Fibroblast of pulmonary artery (primary cell): ENCODE measurements at regions not wholly inside any gene's neighbourhood (a gene's known extent, or its start where the extent isn't known, plus 50 kb on each side); places are given as distances from the start of the nearest gene placed in this dataset.
A peak's percentile ranks its signal among the peaks of the same experiment; 100 is the strongest.
"Not testable (repeated sequence)": the region's sequence is repeated elsewhere in the genome, so short reads cannot be mapped to it uniquely, and the experiment has no call there.

Source experiments
- DNase-seq: peaks from one replicate; pipeline ENCODE4 v3.0.0-alpha.2; 2010; ENCODE audit warnings: low read depth
- H3K4me3 ChIP-seq: replicated peaks from 2 replicates; pipeline ENCODE4 v1.5.1; 2011; ENCODE audit warnings: low read depth, mild to moderate bottlenecking, control low read depth, low read length, moderate library complexity
- CTCF ChIP-seq: IDR thresholded peaks from 2 replicates; pipeline ENCODE4 v1.5.1; 2011; ENCODE audit warnings: mild to moderate bottlenecking, control low read depth, low read length, inconsistent platforms; ENCODE audit errors: missing control alignments

GRCh38 chr2:175241691-175242090, 60.2 kb upstream of the ATP5MC3 start:
- no peak for TF ChIP-seq CTCF
- no peak overlapping the region for H3K4me3 ChIP-seq
- DNase-seq, result no peak

GRCh38 chr2:175240033-175240432, 58.5 kb upstream of the ATP5MC3 start:
- not testable (repeated sequence) for DNase-seq, H3K4me3 ChIP-seq

GRCh38 chr2:175236930-175237329, 55.4 kb upstream of the ATP5MC3 start:
- no peak for DNase-seq
- no peak overlapping the region for H3K4me3 ChIP-seq
- TF ChIP-seq CTCF, result no peak

GRCh38 chr2:175234650-175235049, 53.1 kb upstream of the ATP5MC3 start:
- H3K4me3 ChIP-seq, result no peak overlapping the region
- DNase-seq, result no peak
- TF ChIP-seq CTCF, result no peak

GRCh38 chr2:175234153-175234552, 52.6 kb upstream of the ATP5MC3 start:
- no peak for TF ChIP-seq CTCF
- DNase-seq, result no peak
- H3K4me3 ChIP-seq, result no peak overlapping the region

- no peak for TF ChIP-seq CTCF
- DNase-seq, result peak; percentile 49
These were observed 51.7 kb upstream of the ATP5MC3 start for GRCh38 chr2:175233135-175233719.

More at GRCh38 chr2:175233135-175233719, 51.7 kb upstream of the ATP5MC3 start:
- H3K4me3 ChIP-seq, result no peak overlapping the region
